Panc1 (cell line): ENCODE measurements at regions not wholly inside any gene's neighbourhood (a gene's known extent, or its start where the extent isn't known, plus 50 kb on each side); places are given as distances from the start of the nearest gene placed in this dataset.

ENCODE experiments used
- ATAC-seq: fragments of 200-7000 bp; cut with Tn5 transposase; 2 replicates; pipeline ENCODE4 v1.9.1; 2020; ENCODE audit warnings: mild to moderate bottlenecking, moderate library complexity
- BruUV-seq: library from RNA; stranded (reverse); fragments of 400-500 nt; replicated peaks from 2 replicates; lab custom pipeline; 2021; lab: Mats Ljungman, UMichigan
- CTCF ChIA-PET: fragments of 300-600 bp; sonication (Branson Sonifier 250); formaldehyde crosslinking; loops from one replicate; lab custom pipeline; 2022; ENCODE audit warnings: antibody characterized with exemption; lab: Charles Lee
- POLR2A ChIA-PET: fragments of 300-600 bp; sonication (Branson Sonifier 250); formaldehyde crosslinking; loops from one replicate; lab custom pipeline; 2022; ENCODE audit warnings: antibody characterized with exemption; lab: Charles Lee
- DNase-seq: peaks from one replicate; pipeline ENCODE4 v3.0.0-alpha.2; 2010; ENCODE audit warnings: low read depth, low spot score
- H3K27ac ChIP-seq: 2 replicates; pipeline ENCODE4 v1.5.1; 2011; ENCODE audit warnings: mild to moderate bottlenecking, low read length, inconsistent platforms
- H3K27me3 ChIP-seq: fragments of 200-500 bp; sonication (Bioruptor generic); 2 replicates; pipeline ENCODE4 v1.6.0; 2014; ENCODE audit warnings: low read length, inconsistent platforms; ENCODE audit not compliant: control insufficient read depth, insufficient read depth
- H3K36me3 ChIP-seq: fragments of 200-500 bp; sonication (Bioruptor generic); 2 replicates; pipeline ENCODE4 v1.5.1; 2014; ENCODE audit warnings: inconsistent platforms, mild to moderate bottlenecking, low read length, moderate library complexity; ENCODE audit not compliant: control insufficient read depth, insufficient read depth
- H3K4me1 ChIP-seq: 2 replicates; pipeline ENCODE4 v1.5.1; 2011; ENCODE audit warnings: inconsistent platforms, mild to moderate bottlenecking, low read length, moderate library complexity; ENCODE audit not compliant: control insufficient read depth, insufficient read depth
- H3K4me3 ChIP-seq, 2 experiments: 2 replicates each; pipeline ENCODE4 v1.5.1; 2011 to 2012; ENCODE audit warnings: low read depth in 2 of 2, low read length in 2 of 2, mild to moderate bottlenecking in 2 of 2, inconsistent platforms in 1 of 2, moderate library complexity in 1 of 2
- H3K9me3 ChIP-seq: fragments of 200-500 bp; sonication (Bioruptor generic); 2 replicates; pipeline ENCODE4 v1.5.1; 2014; ENCODE audit warnings: low read depth, mild to moderate bottlenecking, inconsistent platforms, low read length, moderate library complexity; ENCODE audit not compliant: control insufficient read depth, insufficient read depth
- CTCF ChIP-seq: fragments of 450-650 bp; IDR thresholded peaks from 2 replicates; pipeline ENCODE4 v1.5.1; 2017; ENCODE audit warnings: mild to moderate bottlenecking
- POLR2AphosphoS5 ChIP-seq: IDR thresholded peaks from 2 replicates; pipeline ENCODE4 v1.6.1; 2012; ENCODE audit warnings: mild to moderate bottlenecking, low read depth, low read length, moderate library complexity
- REST ChIP-seq, 2 experiments: IDR thresholded peaks; 2 replicates each; pipeline ENCODE4 v1.6.1; 2011 to 2012; ENCODE audit warnings: low read depth in 2 of 2, control low read depth in 1 of 2, low read length in 1 of 2, mild to moderate bottlenecking in 1 of 2, moderate library complexity in 1 of 2; ENCODE audit not compliant: insufficient read depth in 1 of 2
- SIN3A ChIP-seq: IDR thresholded peaks from 2 replicates; pipeline ENCODE4 v1.6.1; 2012; ENCODE audit warnings: low read depth, mild to moderate bottlenecking, low read length, moderate library complexity, borderline replicate concordance; ENCODE audit not compliant: insufficient read depth
- TCF7L2 ChIP-seq: IDR thresholded peaks from 2 replicates; pipeline ENCODE4 v1.6.1; 2011; ENCODE audit warnings: mild to moderate bottlenecking, low read depth, low read length, inconsistent platforms
- in situ Hi-C: cut with HindIII; loops from 2 replicates; pipeline ENCODE4 v1.10.0; 2016; ENCODE audit warnings: low sequenced_read_pairs, low pct_unique_long_range_greater_than_20kb
- intact Hi-C: fragments of 100-400 bp; cut with micrococcal nuclease; formaldehyde crosslinking; loops from one replicate; pipeline ENCODE4 v1.10.0; 2022; ENCODE audit not compliant: unreplicated experiment

GRCh38 chr6:22904431-22904830, 335.1 kb downstream of the HDGFL1 start:
- ChIA-PET CTCF (no interaction called here), POLR2A (no interaction called here)
- no peaks in the 10 kb centered on the region for H3K36me3 ChIP-seq
- DNase-seq (no peak), ATAC-seq (no peak)
- no peak overlapping the region for H3K27ac ChIP-seq
- no peaks in the 10 kb centered on the region for H3K27me3 ChIP-seq
- TF ChIP-seq CTCF = no peak
- no peak for TF ChIP-seq TCF7L2
- no peak for TF ChIP-seq REST (IDR thresholded peaks at IDR 0.05; ENCODE audit: insufficient read depth in 1 of 2, low read depth in 2 of 2, low read length in 1 of 2)
- no peak for TF ChIP-seq POLR2AphosphoS5
- no peak for TF ChIP-seq SIN3A
- intact Hi-C loops (no loop called here), in situ Hi-C loops (no loop called here)
- H3K4me1 ChIP-seq = no peaks in the 10 kb centered on the region
- H3K4me3 ChIP-seq = no peak overlapping the region
- BruUV-seq = no TSS peak
- no peaks in the 10 kb centered on the region for H3K9me3 ChIP-seq

DNA sequence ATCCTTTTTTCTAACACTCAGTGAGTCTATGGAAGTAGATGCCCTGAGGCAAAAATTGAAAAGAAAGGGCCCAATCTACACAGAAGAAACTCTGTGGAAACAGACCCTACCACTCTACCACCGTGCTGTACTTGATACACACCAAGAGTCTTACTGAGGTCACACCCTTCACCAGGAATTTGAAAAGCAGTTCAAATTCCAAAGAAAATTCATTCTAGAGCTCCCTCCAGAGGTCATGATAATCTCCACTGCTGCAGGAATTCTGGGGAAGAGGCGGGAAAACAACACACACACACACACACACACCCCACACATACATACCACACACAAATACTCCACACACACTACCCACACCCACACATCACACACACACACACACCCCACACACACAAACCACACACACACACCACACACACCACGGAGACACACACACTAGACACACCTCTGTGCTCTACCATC, 336.8 kb downstream of the HDGFL1 start:
- CTCF ChIA-PET = interaction anchor here (0.7 kb wide), 1 partner anchor 307 kb away, joined by 5 read pairs; no protein-coding TSS in a partner anchor
- H3K9me3 ChIP-seq = no peaks in the 10 kb centered on the region
- DNase-seq (no peak), ATAC-seq (no peak)
- no peaks in the 10 kb centered on the region for H3K4me1 ChIP-seq
- H3K4me3 ChIP-seq = no peak overlapping the region
- no peaks in the 10 kb centered on the region for H3K36me3 ChIP-seq
- in situ Hi-C loops = no loop called here
- peak; percentile 45; the same call in 1 of the 2 replicates for TF ChIP-seq CTCF
- TF ChIP-seq POLR2AphosphoS5 = no peak
- no peak for TF ChIP-seq SIN3A
- TF ChIP-seq TCF7L2 = no peak
- no peak for TF ChIP-seq REST (IDR thresholded peaks at IDR 0.05; ENCODE audit: insufficient read depth in 1 of 2, low read depth in 2 of 2, low read length in 1 of 2)
- intact Hi-C loops = no loop called here
- POLR2A ChIA-PET = no interaction called here
- no TSS peak for BruUV-seq
- H3K27ac ChIP-seq = no peak overlapping the region
- no peaks in the 10 kb centered on the region for H3K27me3 ChIP-seq
